ENCODE measurements at regions not wholly inside any gene's neighbourhood (a gene's known extent, or its start where the extent isn't known, plus 50 kb on each side); places are given as distances from the start of the nearest gene placed in this dataset.

DNA sequence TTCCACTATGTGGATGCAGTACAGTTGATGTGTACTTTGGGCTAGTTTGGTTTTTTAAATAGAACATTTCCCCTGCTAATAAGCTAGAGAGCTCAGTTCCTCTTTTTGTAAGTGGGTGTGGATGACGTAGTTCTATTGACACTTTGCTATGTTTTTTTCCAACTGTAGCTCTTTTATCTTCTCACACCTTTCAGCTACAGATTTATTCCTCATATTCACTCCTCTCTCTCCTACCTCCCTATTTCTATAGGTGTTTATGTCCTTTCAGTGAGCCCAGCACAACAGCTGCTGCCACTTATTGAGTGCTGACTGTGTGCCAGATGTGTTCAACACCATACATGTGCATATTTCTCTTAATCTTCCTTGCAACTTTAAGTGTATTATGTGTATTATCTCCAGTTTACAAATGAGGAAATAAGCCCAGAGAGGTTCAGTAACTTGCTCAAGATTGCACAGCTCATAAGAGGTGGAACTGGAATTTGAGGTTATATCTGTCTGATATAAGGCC is 215.7 kb downstream of the SEMA6A start:
- TF ChIP-seq, protein P1, sequence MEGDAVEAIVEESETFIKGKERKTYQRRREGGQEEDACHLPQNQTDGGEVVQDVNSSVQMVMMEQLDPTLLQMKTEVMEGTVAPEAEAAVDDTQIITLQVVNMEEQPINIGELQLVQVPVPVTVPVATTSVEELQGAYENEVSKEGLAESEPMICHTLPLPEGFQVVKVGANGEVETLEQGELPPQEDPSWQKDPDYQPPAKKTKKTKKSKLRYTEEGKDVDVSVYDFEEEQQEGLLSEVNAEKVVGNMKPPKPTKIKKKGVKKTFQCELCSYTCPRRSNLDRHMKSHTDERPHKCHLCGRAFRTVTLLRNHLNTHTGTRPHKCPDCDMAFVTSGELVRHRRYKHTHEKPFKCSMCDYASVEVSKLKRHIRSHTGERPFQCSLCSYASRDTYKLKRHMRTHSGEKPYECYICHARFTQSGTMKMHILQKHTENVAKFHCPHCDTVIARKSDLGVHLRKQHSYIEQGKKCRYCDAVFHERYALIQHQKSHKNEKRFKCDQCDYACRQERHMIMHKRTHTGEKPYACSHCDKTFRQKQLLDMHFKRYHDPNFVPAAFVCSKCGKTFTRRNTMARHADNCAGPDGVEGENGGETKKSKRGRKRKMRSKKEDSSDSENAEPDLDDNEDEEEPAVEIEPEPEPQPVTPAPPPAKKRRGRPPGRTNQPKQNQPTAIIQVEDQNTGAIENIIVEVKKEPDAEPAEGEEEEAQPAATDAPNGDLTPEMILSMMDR (IDR thresholded peaks at IDR 0.05; ENCODE audit: borderline replicate concordance, extremely low read depth, low read length, poor library complexity, severe bottlenecking) = no peak
- TF ChIP-seq EZH2 (IDR thresholded peaks at IDR 0.05; ENCODE audit: borderline replicate concordance, low read depth, low read length, severe bottlenecking) = no peak
